Left ventricle myocardium inferior (tissue), 1 donor: ENCODE measurements at regions not wholly inside any gene's neighbourhood (a gene's known extent, or its start where the extent isn't known, plus 50 kb on each side); places are given as distances from the start of the nearest gene placed in this dataset.

Experiments used
- DNase-seq: peaks from one replicate; pipeline ENCODE4 v3.0.0-alpha.2; 2020
- H3K27ac ChIP-seq: fragments of 200-600 bp; replicated peaks from 2 replicates; pipeline ENCODE4 v1.8.0; 2021
- H3K27me3 ChIP-seq: fragments of 200-600 bp; 2 replicates; pipeline ENCODE4 v1.8.0; 2021; ENCODE audit warnings: low read depth
- H3K36me3 ChIP-seq: fragments of 200-600 bp; 2 replicates; pipeline ENCODE4 v1.8.0; 2021
- H3K4me1 ChIP-seq: fragments of 200-600 bp; 2 replicates; pipeline ENCODE4 v1.8.0; 2021
- H3K4me3 ChIP-seq: fragments of 200-600 bp; 2 replicates; pipeline ENCODE4 v1.8.0; 2021; ENCODE audit warnings: mild to moderate bottlenecking, moderate library complexity
- H3K9me3 ChIP-seq: fragments of 200-600 bp; replicated peaks from 2 replicates; pipeline ENCODE4 v1.8.0; 2021
- CTCF ChIP-seq: fragments of 200-600 bp; IDR thresholded peaks from 2 replicates; pipeline ENCODE4 v1.8.0; 2021; ENCODE audit warnings: antibody characterized with exemption, mild to moderate bottlenecking, borderline replicate concordance
- intact Hi-C: fragments of 100-400 bp; cut with micrococcal nuclease; formaldehyde crosslinking; loops from one replicate; pipeline ENCODE4 v1.11.0; 2022
- donor health status: DM: no; HTN: yes; CAD: no; lungs with severe emphysema.

- no peaks in the 10 kb centered on the region for H3K4me1 ChIP-seq
- DNase-seq, result no peak
- H3K27me3 ChIP-seq, result peaks cover 8% of the 10 kb centered on the region
- no peaks in the 10 kb centered on the region for H3K9me3 ChIP-seq
- intact Hi-C loops, result no loop called here
- H3K27ac ChIP-seq, result no peak overlapping the region
- TF ChIP-seq CTCF, result no peak
- H3K36me3 ChIP-seq, result no peaks in the 10 kb centered on the region
- H3K4me3 ChIP-seq, result no peak overlapping the region
Observed at GRCh38 chr9:71279151-71279739, 157.8 kb upstream of the TRPM3 start.

GRCh38 chr9:71273613-71274012 is 152.2 kb upstream of the TRPM3 start:
- Histone ChIP-seq H3K9me3 (no peaks in the 10 kb centered on the region), H3K27me3 (peaks cover 8% of the 10 kb centered on the region), H3K4me1 (no peaks in the 10 kb centered on the region), H3K27ac (no peak overlapping the region), H3K36me3 (no peaks in the 10 kb centered on the region), H3K4me3 (no peak overlapping the region)
- DNase-seq, result no peak
- intact Hi-C loops, result no loop called here
- TF ChIP-seq CTCF, result no peak

GRCh38 chr9:71271602-71272001 is 150.2 kb upstream of the TRPM3 start:
- Histone ChIP-seq H3K4me1 (no peaks in the 10 kb centered on the region), H3K4me3 (no peak overlapping the region), H3K9me3 (no peaks in the 10 kb centered on the region), H3K27me3 (peaks cover 7% of the 10 kb centered on the region), H3K27ac (no peak overlapping the region), H3K36me3 (no peaks in the 10 kb centered on the region)
- DNase-seq, result no peak
- no peak for TF ChIP-seq CTCF
- intact Hi-C loops, result no loop called here

- intact Hi-C loops, result no loop called here
- H3K4me3 ChIP-seq, result no peak overlapping the region
- no peak for DNase-seq
- H3K27me3 ChIP-seq, result peaks cover 7% of the 10 kb centered on the region
- no peaks in the 10 kb centered on the region for H3K9me3 ChIP-seq
- H3K27ac ChIP-seq, result no peak overlapping the region
- H3K4me1 ChIP-seq, result no peaks in the 10 kb centered on the region
- H3K36me3 ChIP-seq, result no peaks in the 10 kb centered on the region
- TF ChIP-seq CTCF, result no peak
Observed at GRCh38 chr9:71270554-71270953, 149.1 kb upstream of the TRPM3 start.

- peaks cover 7% of the 10 kb centered on the region for H3K27me3 ChIP-seq
- no peak for TF ChIP-seq CTCF
- no peak for DNase-seq
- H3K27ac ChIP-seq, result no peak overlapping the region
- H3K4me1 ChIP-seq, result no peaks in the 10 kb centered on the region
- intact Hi-C loops, result no loop called here
- H3K36me3 ChIP-seq, result no peaks in the 10 kb centered on the region
- H3K9me3 ChIP-seq, result no peaks in the 10 kb centered on the region
- H3K4me3 ChIP-seq, result no peak overlapping the region
Observed at GRCh38 chr9:71269859-71270258, 148.4 kb upstream of the TRPM3 start.
